IMR-90 (cell line): ENCODE measurements at regions not wholly inside any gene's neighbourhood (a gene's known extent, or its start where the extent isn't known, plus 50 kb on each side); places are given as distances from the start of the nearest gene placed in this dataset.
A peak's percentile ranks its signal among the peaks of the same experiment; 100 is the strongest.

Source experiments
- ATAC-seq: fragments of 200-7000 bp; cut with Tn5 transposase; 2 replicates; pipeline ENCODE4 v1.9.1; 2020; ENCODE audit warnings: low read depth, mild to moderate bottlenecking, moderate library complexity
- BruUV-seq: library from RNA; stranded (reverse); fragments of 400-500 nt; replicated peaks from 2 replicates; lab custom pipeline; 2021; lab: Mats Ljungman, UMichigan
- CTCF ChIA-PET: fragments of 300-600 bp; formaldehyde crosslinking; extraction: SDS; loops from one replicate; lab custom pipeline; 2021; ENCODE audit warnings: antibody characterized with exemption; lab: Yijun Ruan, JAX
- POLR2A ChIA-PET: fragments of 300-600 bp; sonication (Branson Sonifier 250); formaldehyde crosslinking; loops from one replicate; lab custom pipeline; 2022; ENCODE audit warnings: antibody characterized with exemption; ENCODE audit not compliant: unreplicated experiment; lab: Charles Lee
- DNase-seq: peaks from one replicate; pipeline ENCODE4 v3.0.0; 2013
- H2AFZ ChIP-seq: replicated peaks from 2 replicates; pipeline ENCODE3; 2013; ENCODE audit warnings: low read length, mild to moderate bottlenecking; ENCODE audit not compliant: poor library complexity
- H2AK5ac ChIP-seq: 2 replicates; pipeline ENCODE4 v1.6.1; 2013; ENCODE audit warnings: low read depth, low read length, inconsistent platforms
- H2AK9ac ChIP-seq: replicated peaks from 2 replicates; pipeline ENCODE3; 2013; ENCODE audit warnings: mild to moderate bottlenecking, low read depth, low read length, moderate library complexity; ENCODE audit not compliant: poor library complexity
- H2BK120ac ChIP-seq: 2 replicates; pipeline ENCODE4 v1.6.1; 2013; ENCODE audit warnings: low read depth, low read length, inconsistent platforms
- H2BK15ac ChIP-seq: 3 replicates; pipeline ENCODE4 v1.6.1; 2013; ENCODE audit warnings: low read depth, low read length, inconsistent platforms
- H2BK20ac ChIP-seq: 2 replicates; pipeline ENCODE4 v1.6.1; 2013; ENCODE audit warnings: low read depth, mild to moderate bottlenecking, inconsistent platforms, low read length, moderate library complexity
- H2BK5ac ChIP-seq: 2 replicates; pipeline ENCODE4 v1.6.1; 2013; ENCODE audit warnings: mild to moderate bottlenecking, low read depth, low read length, inconsistent platforms; ENCODE audit not compliant: poor library complexity, severe bottlenecking
- H3K14ac ChIP-seq: replicated peaks from 2 replicates; pipeline ENCODE4 v1.6.1; 2013; ENCODE audit warnings: low read depth, low read length, inconsistent platforms
- H3K18ac ChIP-seq: 2 replicates; pipeline ENCODE4 v1.6.1; 2013; ENCODE audit warnings: low read depth, low read length, control low read depth
- H3K23ac ChIP-seq: 2 replicates; pipeline ENCODE4 v1.6.1; 2013; ENCODE audit warnings: low read depth, low read length, inconsistent platforms
- H3K27ac ChIP-seq: 2 replicates; pipeline ENCODE4 v1.5.1; 2013; ENCODE audit warnings: mild to moderate bottlenecking, control low read depth, low read length; ENCODE audit not compliant: insufficient read depth
- H3K27me3 ChIP-seq: 2 replicates; pipeline ENCODE4 v1.6.1; 2013; ENCODE audit warnings: low read length; ENCODE audit not compliant: control insufficient read depth, insufficient read depth
- H3K36me3 ChIP-seq: 2 replicates; pipeline ENCODE4 v1.6.1; 2013; ENCODE audit warnings: low read length, mixed read lengths; ENCODE audit not compliant: control insufficient read depth, insufficient read depth
- H3K4ac ChIP-seq: 2 replicates; pipeline ENCODE4 v1.6.1; 2013; ENCODE audit warnings: low read depth, low read length, inconsistent platforms
- H3K4me1 ChIP-seq: 2 replicates; pipeline ENCODE4 v1.6.1; 2013; ENCODE audit warnings: low read length, mixed read lengths; ENCODE audit not compliant: control insufficient read depth, insufficient read depth
- H3K4me2 ChIP-seq: 2 replicates; pipeline ENCODE4 v1.6.1; 2013; ENCODE audit warnings: low read depth, mild to moderate bottlenecking, control low read depth, low read length, moderate library complexity
- H3K4me3 ChIP-seq: 2 replicates; pipeline ENCODE4 v1.5.1; 2013; ENCODE audit warnings: low read depth, mild to moderate bottlenecking, control low read depth, low read length, moderate library complexity; ENCODE audit not compliant: insufficient read depth
- H3K56ac ChIP-seq: 2 replicates; pipeline ENCODE4 v1.6.1; 2013; ENCODE audit warnings: low read length, inconsistent platforms; ENCODE audit not compliant: insufficient read depth; ENCODE audit errors: extremely low read depth
- H3K79me1 ChIP-seq, 2 experiments: 2 replicates each; pipeline ENCODE4 v1.6.1; 2013; ENCODE audit warnings: low read length in 2 of 2, inconsistent platforms in 1 of 2, low read depth in 1 of 2
- H3K9ac ChIP-seq: 2 replicates; pipeline ENCODE4 v1.6.1; 2013; ENCODE audit warnings: low read depth, low read length, control low read depth
- H3K9me1 ChIP-seq: 2 replicates; pipeline ENCODE4 v1.6.1; 2013; ENCODE audit warnings: low read length, inconsistent platforms; ENCODE audit not compliant: insufficient read depth
- H3K9me3 ChIP-seq: 2 replicates; pipeline ENCODE4 v1.6.1; 2013; ENCODE audit warnings: low read length; ENCODE audit not compliant: control insufficient read depth, insufficient read depth
- H4K20me1 ChIP-seq: 2 replicates; pipeline ENCODE4 v1.6.1; 2013; ENCODE audit warnings: low read length, inconsistent platforms; ENCODE audit not compliant: insufficient read depth
- H4K5ac ChIP-seq: 2 replicates; pipeline ENCODE4 v1.6.1; 2013; ENCODE audit warnings: mild to moderate bottlenecking, low read depth, low read length, control low read depth
- H4K8ac ChIP-seq, 2 experiments: 2 replicates each; pipeline ENCODE4 v1.6.1; 2013; ENCODE audit warnings: low read depth in 2 of 2, low read length in 2 of 2, control low read depth in 1 of 2, inconsistent platforms in 1 of 2
- H4K91ac ChIP-seq: 2 replicates; pipeline ENCODE4 v1.6.1; 2013; ENCODE audit warnings: low read depth, low read length, inconsistent platforms; ENCODE audit not compliant: insufficient read depth
- CEBPB ChIP-seq: IDR thresholded peaks from 2 replicates; pipeline ENCODE4 v1.6.1; 2012; ENCODE audit warnings: low read depth, low read length, improper control_type of control experiment
- NFE2L2 ChIP-seq: fragments of 150-350 bp; IDR thresholded peaks from 2 replicates; pipeline ENCODE4 v1.6.1; 2016; ENCODE audit warnings: low read depth, mild to moderate bottlenecking, low read length
- RFX5 ChIP-seq: IDR thresholded peaks from 2 replicates; pipeline ENCODE4 v1.8.0; 2012; ENCODE audit warnings: low read depth, mild to moderate bottlenecking, low read length, moderate library complexity
- SMC3 ChIP-seq: fragments of 150-350 bp; IDR thresholded peaks from 2 replicates; pipeline ENCODE4 v1.6.1; 2016; ENCODE audit warnings: low read depth, mild to moderate bottlenecking, antibody characterized with exemption, low read length, moderate library complexity
- WGBS, 2 experiments: methylation state at CpG; one replicate each; pipeline versions ENCODE4 v1.1.5 to v1.1.7; 2013; ENCODE audit warnings: missing lambda C conversion rate in 2 of 2; ENCODE audit not compliant: insufficient read length in 1 of 2; ENCODE audit errors: extremely low coverage in 2 of 2; 5-methylcytosine and 5-hydroxymethylcytosine counted together
- dilution Hi-C: fragments of 300-500 bp; cut with HindIII; formaldehyde crosslinking; loops from one replicate; pipeline ENCODE4 v1.14.3; 2018; ENCODE audit warnings: low sequenced_read_pairs; ENCODE audit not compliant: unreplicated experiment
- in situ Hi-C: fragments of 300-500 bp; cut with MboI; formaldehyde crosslinking; loops from 3 replicates; pipeline ENCODE4 v1.14.3; 2019; ENCODE audit warnings: low sequenced_read_pairs, inconsistent platforms, mixed read lengths
- intact Hi-C: fragments of 100-400 bp; cut with micrococcal nuclease; formaldehyde crosslinking; loops from 2 replicates; pipeline ENCODE4 v1.10.0; 2022

DNA sequence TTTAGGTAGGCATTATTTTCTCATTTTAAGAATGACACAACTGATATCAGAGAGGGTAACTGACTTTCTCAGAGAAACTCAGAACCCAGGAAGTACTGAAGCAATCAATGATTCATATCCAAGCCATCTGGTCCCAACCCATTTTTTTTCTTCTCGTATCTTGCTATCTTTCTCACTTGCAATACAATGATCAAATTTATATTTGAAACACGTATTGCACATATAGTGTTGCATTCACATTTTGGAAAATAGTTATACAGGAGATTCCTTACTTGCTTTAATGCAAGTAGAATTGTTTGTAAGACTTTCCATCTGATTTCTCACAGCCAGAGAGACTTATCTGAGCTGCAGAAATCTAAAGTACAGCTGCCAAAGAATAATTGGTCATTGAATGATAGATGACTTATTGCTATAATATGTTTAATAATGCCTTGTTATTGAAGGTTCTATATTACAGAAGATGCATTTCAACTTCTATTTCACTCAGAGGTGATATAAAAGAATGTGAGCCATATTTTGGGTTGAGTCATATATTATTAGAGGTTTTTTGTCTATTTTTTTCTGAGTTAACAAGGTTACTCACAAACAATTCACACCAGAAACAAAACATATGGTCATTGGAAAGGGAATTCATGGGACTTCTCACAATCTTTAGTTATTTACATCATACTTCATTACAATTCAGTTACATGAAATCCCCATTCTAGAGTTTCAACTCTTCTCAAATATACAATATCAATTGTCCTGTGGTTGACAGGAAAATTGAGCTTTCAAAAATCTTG, 337.5 kb upstream of the CITED2 start:
- no peaks in the 10 kb centered on the region for H3K9me3 ChIP-seq
- dilution Hi-C loops (no loop called here), in situ Hi-C loops (no loop called here), intact Hi-C loops (no loop called here)
- TF ChIP-seq NFE2L2 = no peak
- TF ChIP-seq SMC3 = no peak
- peak; percentile 78; the same call in 1 of the 2 replicates for TF ChIP-seq CEBPB
- TF ChIP-seq RFX5 = no peak
- H3K36me3 ChIP-seq = no peaks in the 10 kb centered on the region
- no peak overlapping the region for H2BK20ac ChIP-seq
- no peaks in the 10 kb centered on the region for H4K20me1 ChIP-seq
- no peak overlapping the region for H3K56ac ChIP-seq
- H3K9ac ChIP-seq = no peak overlapping the region
- no TSS peak for BruUV-seq
- H2BK15ac ChIP-seq = no peak overlapping the region
- no peaks in the 10 kb centered on the region for H3K79me1 ChIP-seq
- H3K4me1 ChIP-seq = peaks cover 8% of the 10 kb centered on the region; the same call in 1 of the 2 replicates
- H2BK5ac ChIP-seq = no peak overlapping the region
- no peak overlapping the region for H4K5ac ChIP-seq
- no peak overlapping the region for H3K18ac ChIP-seq
- no peak overlapping the region for H3K14ac ChIP-seq
- H3K4ac ChIP-seq = no peak overlapping the region
- no peak overlapping the region for H2AK5ac ChIP-seq
- H2BK120ac ChIP-seq = no peak overlapping the region
- H3K9me1 ChIP-seq = 0 out of 2 replicates have a peak, but pooled peaks cover 7% of the 10 kb centered on the region
- H3K27ac ChIP-seq = no peak overlapping the region
- ChIA-PET CTCF (no interaction called here), POLR2A (no interaction called here)
- no peak overlapping the region for H4K91ac ChIP-seq
- no peak overlapping the region for H3K4me3 ChIP-seq
- H2AFZ ChIP-seq = no peak overlapping the region
- ATAC-seq (no peak), DNase-seq (peak; percentile 63)
- H4K8ac ChIP-seq = no peak overlapping the region
- no peaks in the 10 kb centered on the region for H3K27me3 ChIP-seq
- H3K4me2 ChIP-seq = no peak overlapping the region
- H3K23ac ChIP-seq = no peak overlapping the region
- no CpG with 5 or more reads among the region's 2 CpGs for WGBS, 2 experiments
- no peak overlapping the region for H2AK9ac ChIP-seq
